Neuronal stem cell (in vitro differentiated cells): ENCODE measurements at regions not wholly inside any gene's neighbourhood (a gene's known extent, or its start where the extent isn't known, plus 50 kb on each side); places are given as distances from the start of the nearest gene placed in this dataset.

Experiments used
- DNase-seq: peaks from one replicate; pipeline ENCODE4 v3.0.0-alpha.2; 2013; ENCODE audit warnings: low spot score
- H2AFZ ChIP-seq: one replicate; pipeline ENCODE4 v1.6.1; 2013; ENCODE audit warnings: mild to moderate bottlenecking, low read length, inconsistent platforms
- H2AK5ac ChIP-seq: 2 replicates; pipeline ENCODE4 v1.6.1; 2013; ENCODE audit warnings: low read depth, mild to moderate bottlenecking, inconsistent platforms, low read length, moderate library complexity, mixed read lengths
- H2BK120ac ChIP-seq: 2 replicates; pipeline ENCODE4 v1.6.1; 2013; ENCODE audit warnings: low read depth, mild to moderate bottlenecking, inconsistent platforms, low read length, moderate library complexity, mixed read lengths
- H2BK12ac ChIP-seq: one replicate; pipeline ENCODE4 v1.6.1; 2013; ENCODE audit warnings: low read length, inconsistent platforms
- H2BK15ac ChIP-seq: 2 replicates; pipeline ENCODE4 v1.6.1; 2013; ENCODE audit warnings: mild to moderate bottlenecking, low read length, inconsistent platforms, mixed read lengths
- H2BK5ac ChIP-seq: one replicate; pipeline ENCODE4 v1.6.1; 2013; ENCODE audit warnings: inconsistent platforms, mild to moderate bottlenecking, low read length, moderate library complexity
- H3K14ac ChIP-seq: one replicate; pipeline ENCODE4 v1.6.1; 2013; ENCODE audit warnings: low read length, inconsistent platforms
- H3K18ac ChIP-seq: 2 replicates; pipeline ENCODE4 v1.6.1; 2013; ENCODE audit warnings: low read length, inconsistent platforms
- H3K23ac ChIP-seq: 2 replicates; pipeline ENCODE4 v1.6.1; 2013; ENCODE audit warnings: low read depth, mild to moderate bottlenecking, mixed read lengths, low read length, inconsistent platforms; ENCODE audit not compliant: poor library complexity
- H3K27ac ChIP-seq: replicated peaks from 3 replicates; pipeline ENCODE4 v1.5.1; 2013; ENCODE audit warnings: low read length, inconsistent platforms
- H3K27me3 ChIP-seq, 3 experiments: 2 replicates each; pipeline ENCODE4 v1.6.1; 2013; ENCODE audit warnings: low read length in 3 of 3, mild to moderate bottlenecking in 2 of 3, inconsistent platforms in 1 of 3, low read depth in 1 of 3, mixed read lengths in 1 of 3, moderate library complexity in 1 of 3; ENCODE audit not compliant: control insufficient read depth in 3 of 3, insufficient read depth in 3 of 3
- H3K36me3 ChIP-seq, 2 donors: replicated peaks in 1 of 2; 2 replicates each; pipeline ENCODE4 v1.6.1; 2013; ENCODE audit warnings: low read length in 2 of 2; ENCODE audit not compliant: control insufficient read depth in 2 of 2, insufficient read depth in 2 of 2
- H3K4ac ChIP-seq: 2 replicates; pipeline ENCODE4 v1.6.1; 2013; ENCODE audit warnings: inconsistent platforms, mild to moderate bottlenecking, low read length, moderate library complexity
- H3K4me1 ChIP-seq, 2 donors: 1 replicate in 1 of 2; 2 replicates in 1 of 2; pipeline ENCODE4 v1.6.1; 2013; ENCODE audit warnings: low read length in 2 of 2, low read depth in 1 of 2; ENCODE audit not compliant: control insufficient read depth in 2 of 2, insufficient read depth in 1 of 2
- H3K4me2 ChIP-seq: one replicate; pipeline ENCODE4 v1.6.1; 2013; ENCODE audit warnings: mild to moderate bottlenecking, low read length, inconsistent platforms; ENCODE audit not compliant: insufficient read depth, poor library complexity, severe bottlenecking
- H3K4me3 ChIP-seq, 2 donors: 2 replicates each; pipeline ENCODE4 v1.5.1; 2013; ENCODE audit warnings: low read length in 2 of 2, mild to moderate bottlenecking in 2 of 2, inconsistent platforms in 1 of 2, moderate library complexity in 1 of 2
- H3K79me1 ChIP-seq: one replicate; pipeline ENCODE4 v1.6.1; 2013; ENCODE audit warnings: low read depth, mild to moderate bottlenecking, inconsistent platforms, low read length, moderate library complexity
- H3K9ac ChIP-seq: one replicate; pipeline ENCODE4 v1.6.1; 2013; ENCODE audit warnings: mild to moderate bottlenecking, low read depth, low read length, inconsistent platforms; ENCODE audit not compliant: poor library complexity
- H3K9me3 ChIP-seq, 2 donors: replicated peaks in 1 of 2; 2 replicates each; pipeline versions ENCODE3 to v1.6.1; 2013; ENCODE audit warnings: low read length in 2 of 2, mild to moderate bottlenecking in 2 of 2, inconsistent platforms in 1 of 2, low read depth in 1 of 2, mixed read lengths in 1 of 2, moderate library complexity in 1 of 2; ENCODE audit not compliant: control insufficient read depth in 2 of 2, insufficient read depth in 1 of 2
- H4K8ac ChIP-seq: one replicate; pipeline ENCODE4 v1.6.1; 2013; ENCODE audit warnings: low read depth, mild to moderate bottlenecking, inconsistent platforms, low read length, moderate library complexity
- H4K91ac ChIP-seq: one replicate; pipeline ENCODE4 v1.6.1; 2013; ENCODE audit warnings: low read length, low read depth, mild to moderate bottlenecking, inconsistent platforms; ENCODE audit not compliant: poor library complexity
- WGBS, 2 donors: extraction: QIAGEN DNeasy Blood & Tissue Kit; methylation state at CpG; one replicate each; pipeline ENCODE4 v1.1.7; 2013; ENCODE audit warnings: missing lambda C conversion rate in 2 of 2, mixed read lengths in 1 of 2; ENCODE audit not compliant: insufficient read length in 2 of 2, insufficient replicate concordance in 1 of 2; ENCODE audit errors: extremely low coverage in 2 of 2; 5-methylcytosine and 5-hydroxymethylcytosine counted together

DNA sequence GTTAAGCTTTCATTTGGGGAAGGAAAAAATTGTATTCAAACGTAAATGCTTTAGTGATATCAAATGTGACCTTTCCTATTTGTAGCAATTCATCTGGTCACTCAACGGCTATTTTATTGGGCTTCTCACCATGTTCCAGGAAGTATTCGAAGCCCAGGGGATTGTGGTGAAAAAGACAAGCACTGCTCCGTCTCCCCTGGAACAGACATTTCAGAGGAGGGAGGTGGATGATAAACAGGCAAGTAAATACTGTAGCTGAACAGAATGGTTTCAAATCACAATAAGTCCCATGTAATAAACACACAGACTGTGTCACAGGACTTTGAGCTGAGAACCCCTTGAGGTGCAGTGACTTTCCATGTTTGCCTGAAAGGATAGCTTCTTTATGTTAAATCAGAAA is 464.7 kb upstream of the HNRNPA3 start:
- no peak overlapping the region for H3K14ac ChIP-seq
- no peak overlapping the region for H2AK5ac ChIP-seq
- H3K4ac ChIP-seq: no peak overlapping the region
- H3K18ac ChIP-seq: no peak overlapping the region
- no peak overlapping the region for H2BK15ac ChIP-seq
- H3K4me1 ChIP-seq: peaks cover 0 to 2% of the 10 kb centered on the region in 2 donors
- H3K36me3 ChIP-seq: no peaks in the 10 kb centered on the region
- H2AFZ ChIP-seq: no peak overlapping the region
- H3K27me3 ChIP-seq: no peaks in the 10 kb centered on the region
- no peak overlapping the region for H2BK12ac ChIP-seq
- H3K4me2 ChIP-seq: no peak overlapping the region
- no peak overlapping the region for H3K9ac ChIP-seq
- no peak for DNase-seq
- H3K79me1 ChIP-seq: no peaks in the 10 kb centered on the region
- no peak overlapping the region for H3K4me3 ChIP-seq
- no peak overlapping the region for H2BK5ac ChIP-seq
- H3K27ac ChIP-seq: no peak overlapping the region
- H4K8ac ChIP-seq: no peak overlapping the region
- no peak overlapping the region for H4K91ac ChIP-seq
- no peak overlapping the region for H3K23ac ChIP-seq
- WGBS, 2 donors: no CpG with 5 or more reads among the region's 4 CpGs
- H2BK120ac ChIP-seq: no peak overlapping the region
- H3K9me3 ChIP-seq: no peaks in the 10 kb centered on the region

DNA sequence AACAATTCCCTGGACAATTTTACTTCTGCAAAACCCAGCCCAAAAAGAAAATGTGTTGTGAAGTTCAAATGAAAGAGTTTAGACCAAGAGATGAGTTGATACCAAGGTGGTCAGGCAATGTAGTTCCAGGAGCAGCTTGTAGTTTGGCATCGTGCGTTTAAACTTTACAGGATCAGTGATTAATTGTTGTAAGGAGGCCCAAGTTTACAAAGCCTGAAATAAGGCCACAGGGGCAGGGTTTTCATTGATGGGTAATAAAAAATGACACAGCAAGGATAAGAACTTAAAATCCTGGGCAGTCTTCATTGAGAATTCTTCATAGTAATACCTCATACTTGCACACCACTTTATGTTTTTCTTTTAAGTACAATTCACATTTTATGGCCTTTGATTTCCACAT is 463.9 kb upstream of the HNRNPA3 start:
- no peaks in the 10 kb centered on the region for H3K36me3 ChIP-seq
- H3K18ac ChIP-seq: no peak overlapping the region
- no peak overlapping the region for H3K23ac ChIP-seq
- no peak for DNase-seq
- no peak overlapping the region for H2BK15ac ChIP-seq
- no peak overlapping the region for H3K27ac ChIP-seq
- no peaks in the 10 kb centered on the region for H3K27me3 ChIP-seq
- H2BK5ac ChIP-seq: no peak overlapping the region
- no peak overlapping the region for H3K4me2 ChIP-seq
- H2AK5ac ChIP-seq: no peak overlapping the region
- no peaks in the 10 kb centered on the region for H3K9me3 ChIP-seq
- no peak overlapping the region for H4K91ac ChIP-seq
- H2AFZ ChIP-seq: no peak overlapping the region
- H4K8ac ChIP-seq: no peak overlapping the region
- no peak overlapping the region for H3K14ac ChIP-seq
- H3K4me1 ChIP-seq: peaks cover 0 to 3% of the 10 kb centered on the region in 2 donors
- H3K4me3 ChIP-seq: no peak overlapping the region
- no peak overlapping the region for H3K4ac ChIP-seq
- no peaks in the 10 kb centered on the region for H3K79me1 ChIP-seq
- no peak overlapping the region for H2BK120ac ChIP-seq
- H2BK12ac ChIP-seq: no peak overlapping the region
- WGBS, 2 donors: no CpG with 5 or more reads among the region's 2 CpGs
- H3K9ac ChIP-seq: no peak overlapping the region

DNA sequence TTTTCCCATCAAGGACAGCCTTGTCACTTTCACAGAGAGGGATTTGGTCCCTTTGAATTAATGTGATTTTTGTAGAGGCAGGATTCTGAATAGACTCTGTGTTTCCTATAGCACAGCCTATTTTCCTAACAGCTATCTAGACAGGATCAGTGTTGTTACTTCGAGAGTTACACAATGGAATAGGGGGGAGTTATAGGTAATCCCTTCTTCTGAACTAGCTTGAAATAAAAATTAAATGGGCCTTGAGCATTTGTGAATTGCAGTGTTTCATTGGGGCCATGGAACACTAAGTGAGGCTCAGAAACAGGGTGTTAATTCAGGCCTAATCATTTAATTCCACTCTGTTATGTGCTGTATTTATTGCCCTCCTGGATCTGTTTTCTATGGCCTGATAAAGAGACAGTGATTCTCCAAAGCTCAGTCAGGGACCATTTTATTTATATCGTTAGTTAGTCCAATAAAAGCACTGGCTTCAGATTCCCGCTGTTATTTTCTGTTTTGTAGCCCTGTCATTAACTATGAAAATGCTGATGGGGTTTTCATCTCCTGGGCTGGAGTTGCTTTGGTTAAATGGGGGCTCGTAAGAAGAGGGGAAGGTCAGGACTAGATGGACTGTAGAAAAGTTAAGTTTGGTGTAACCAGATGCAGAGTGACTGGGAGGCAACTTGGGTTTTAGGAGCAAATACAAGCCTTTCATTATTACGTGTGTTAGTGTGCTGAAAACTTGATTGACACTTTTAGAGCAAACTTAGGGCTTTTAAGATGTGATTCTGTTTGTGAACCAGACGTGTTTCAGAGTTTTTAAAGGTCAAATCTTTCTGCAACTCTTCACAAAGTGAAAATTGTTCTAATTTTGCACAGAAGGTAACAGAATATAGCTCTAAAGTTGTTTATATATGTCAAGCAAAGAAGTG is 461.0 kb upstream of the HNRNPA3 start:
- DNase-seq: no peak
- H3K18ac ChIP-seq: no peak overlapping the region
- H3K27me3 ChIP-seq: no peaks in the 10 kb centered on the region
- no peak overlapping the region for H3K27ac ChIP-seq
- H3K9ac ChIP-seq: no peak overlapping the region
- no peak overlapping the region for H3K4ac ChIP-seq
- H3K4me3 ChIP-seq: no peak overlapping the region
- H3K79me1 ChIP-seq: no peaks in the 10 kb centered on the region
- peaks cover 0 to 4% of the 10 kb centered on the region in 2 donors for H3K4me1 ChIP-seq
- H2BK12ac ChIP-seq: no peak overlapping the region
- no peak overlapping the region for H3K4me2 ChIP-seq
- H4K91ac ChIP-seq: no peak overlapping the region
- H2AK5ac ChIP-seq: no peak overlapping the region
- H2BK120ac ChIP-seq: no peak overlapping the region
- no peak overlapping the region for H3K14ac ChIP-seq
- WGBS, 2 donors: no CpG with 5 or more reads among the region's 6 CpGs
- no peaks in the 10 kb centered on the region for H3K36me3 ChIP-seq
- no peak overlapping the region for H2BK5ac ChIP-seq
- no peak overlapping the region for H2AFZ ChIP-seq
- no peak overlapping the region for H4K8ac ChIP-seq
- H3K9me3 ChIP-seq: no peaks in the 10 kb centered on the region
- H2BK15ac ChIP-seq: no peak overlapping the region
- no peak overlapping the region for H3K23ac ChIP-seq

DNA sequence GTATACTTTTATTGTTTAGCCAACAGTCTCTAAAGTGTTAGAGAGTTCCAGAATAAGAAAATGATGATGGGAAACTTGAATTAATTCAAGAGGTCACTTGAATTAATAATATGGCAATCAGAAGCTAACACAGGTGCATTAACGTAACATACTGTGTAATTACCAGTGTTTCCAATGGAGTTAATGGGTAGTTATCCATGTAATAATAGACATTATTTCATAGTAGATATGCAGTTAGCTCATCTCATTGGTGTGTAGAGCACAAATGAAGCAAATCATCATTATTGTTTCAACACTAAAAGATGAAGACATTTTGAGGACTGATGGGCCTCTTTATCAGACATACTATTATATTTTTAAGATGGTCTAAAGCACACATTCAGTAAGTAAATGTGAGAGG is 460.3 kb upstream of the HNRNPA3 start:
- H2BK5ac ChIP-seq: no peak overlapping the region
- no peak overlapping the region for H2BK15ac ChIP-seq
- H2BK12ac ChIP-seq: no peak overlapping the region
- no peak overlapping the region for H2BK120ac ChIP-seq
- H3K9ac ChIP-seq: no peak overlapping the region
- H2AK5ac ChIP-seq: no peak overlapping the region
- H3K4me2 ChIP-seq: no peak overlapping the region
- H3K9me3 ChIP-seq: no peaks in the 10 kb centered on the region
- H3K27me3 ChIP-seq: no peaks in the 10 kb centered on the region
- no peak overlapping the region for H3K4me3 ChIP-seq
- no peak overlapping the region for H3K18ac ChIP-seq
- peaks cover 0 to 4% of the 10 kb centered on the region in 2 donors for H3K4me1 ChIP-seq
- no peak overlapping the region for H3K4ac ChIP-seq
- H4K8ac ChIP-seq: no peak overlapping the region
- H3K27ac ChIP-seq: no peak overlapping the region
- H2AFZ ChIP-seq: no peak overlapping the region
- H4K91ac ChIP-seq: no peak overlapping the region
- H3K36me3 ChIP-seq: no peaks in the 10 kb centered on the region
- no peaks in the 10 kb centered on the region for H3K79me1 ChIP-seq
- no CpG with 5 or more reads among the region's 1 CpG for WGBS, 2 donors
- H3K14ac ChIP-seq: no peak overlapping the region
- no peak overlapping the region for H3K23ac ChIP-seq
- no peak for DNase-seq
